OCI-LY7 (cell line): ENCODE measurements at regions not wholly inside any gene's neighbourhood (a gene's known extent, or its start where the extent isn't known, plus 50 kb on each side); places are given as distances from the start of the nearest gene placed in this dataset.

Source experiments
- CTCF ChIP-seq: fragments of 200-600 bp; sonication (generic); conservative IDR thresholded peaks from 2 replicates; pipeline ENCODE4 v1.5.1; 2014; ENCODE audit warnings: mild to moderate bottlenecking, antibody characterized with exemption, low read length, moderate library complexity, mixed read lengths
- EZH2phosphoT487 ChIP-seq: fragments of 200-600 bp; sonication (generic); IDR thresholded peaks from 2 replicates; pipeline ENCODE4 v1.6.1; 2018; ENCODE audit warnings: low read depth, borderline replicate concordance, mild to moderate bottlenecking, mixed run types, antibody characterized with exemption, low read length, moderate library complexity, mixed read lengths

DNA sequence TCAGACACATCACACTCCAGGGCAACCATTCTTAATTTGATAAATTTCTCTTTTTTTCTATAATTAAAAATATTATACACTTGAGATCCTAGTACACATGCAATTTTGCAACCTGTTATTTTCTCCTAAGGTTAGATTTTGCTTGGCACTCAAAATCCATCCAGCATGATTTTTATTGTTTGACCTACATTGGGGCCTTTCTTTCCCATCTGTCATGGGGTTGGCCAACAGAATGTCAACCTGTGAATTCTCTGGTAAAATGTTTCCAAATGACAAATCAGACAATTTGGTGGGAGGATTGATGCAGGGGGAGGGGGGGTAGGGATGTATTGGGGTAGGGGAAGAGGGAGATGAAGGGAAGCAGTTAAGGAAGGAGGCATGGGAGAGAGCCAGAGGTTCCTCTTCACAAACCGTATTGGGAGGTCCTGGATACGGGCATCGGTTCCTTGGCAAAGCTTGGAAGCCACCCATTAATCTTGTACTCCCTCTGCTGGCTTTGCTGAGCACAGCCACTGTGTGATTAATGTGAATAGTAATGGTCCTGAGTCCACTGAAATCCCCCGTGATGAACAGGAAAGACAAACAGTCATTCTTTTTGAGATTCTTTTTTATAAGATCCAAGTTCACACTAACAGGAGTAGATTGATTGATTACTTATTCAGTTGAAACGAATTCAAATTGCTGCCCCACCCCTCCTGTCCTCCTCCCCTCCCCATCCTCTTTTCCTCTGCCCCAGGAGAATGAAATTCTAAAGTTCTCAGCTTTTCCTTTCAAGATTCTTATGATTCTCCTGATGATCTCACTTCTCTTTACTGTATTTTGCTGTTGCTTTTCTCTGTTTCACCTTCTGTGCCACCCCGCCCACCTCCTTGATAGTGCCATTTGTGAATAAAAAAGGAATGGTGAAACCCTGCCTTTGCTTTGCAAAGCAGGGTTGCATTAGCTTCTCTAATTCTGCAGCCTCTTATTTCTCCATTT is 82.2 kb upstream of the SLC25A26 start:
- TF ChIP-seq CTCF: peak; percentile 73
- no peak for TF ChIP-seq EZH2phosphoT487
